CD4-positive, CD25-positive, alpha-beta regulatory T cell (primary cell): ENCODE measurements at regions not wholly inside any gene's neighbourhood (a gene's known extent, or its start where the extent isn't known, plus 50 kb on each side); places are given as distances from the start of the nearest gene placed in this dataset.
"Not testable (repeated sequence)": the region's sequence is repeated elsewhere in the genome, so short reads cannot be mapped to it uniquely, and the experiment has no call there.

Source experiments
- ATAC-seq, 2 donors: fragments of 150-1000 bp; cut with Tn5 transposase; one replicate each; pipeline ENCODE4 v1.10.0; 2021; ENCODE audit warnings: low read depth in 2 of 2, moderate number of reproducible peaks in 2 of 2, moderate library complexity in 1 of 2
- DNase-seq, 3 donors: peaks; one replicate each; pipeline versions ENCODE4 v3.0.0 to v3.0.0-alpha.2; 2012 to 2022; ENCODE audit warnings: mixed read lengths in 1 of 3
- H3K27ac ChIP-seq: one replicate; pipeline ENCODE4 v1.7.0; 2013; ENCODE audit warnings: mild to moderate bottlenecking, low read length; ENCODE audit not compliant: insufficient read depth, poor library complexity, severe bottlenecking
- H3K27me3 ChIP-seq: one replicate; pipeline ENCODE4 v1.7.0; 2013; ENCODE audit warnings: low read length; ENCODE audit not compliant: control insufficient read depth, insufficient read depth
- H3K36me3 ChIP-seq: one replicate; pipeline ENCODE4 v1.7.0; 2013; ENCODE audit warnings: mild to moderate bottlenecking, low read length, moderate library complexity; ENCODE audit not compliant: control insufficient read depth, insufficient read depth
- H3K4me1 ChIP-seq: 2 replicates; pipeline ENCODE4 v1.7.0; 2013; ENCODE audit warnings: mild to moderate bottlenecking, low read length; ENCODE audit not compliant: insufficient read depth, control insufficient read depth, poor library complexity, severe bottlenecking
- H3K4me3 ChIP-seq: one replicate; pipeline ENCODE4 v1.7.0; 2013; ENCODE audit warnings: low read depth, mild to moderate bottlenecking, low read length, moderate library complexity
- H3K9me3 ChIP-seq, 2 experiments: 1 replicate in 1 of 2; 2 replicates in 1 of 2; pipeline ENCODE4 v1.7.0; 2013; ENCODE audit warnings: low read length in 2 of 2, mild to moderate bottlenecking in 1 of 2, moderate library complexity in 1 of 2; ENCODE audit not compliant: control insufficient read depth in 2 of 2
- H3K27ac Mint-ChIP-seq, 3 donors: one replicate each; pipeline ENCODE4 v1.8.0; 2020 to 2022; ENCODE audit warnings: mild to moderate bottlenecking in 3 of 3, mixed read lengths in 3 of 3, moderate library complexity in 2 of 3
- H3K27me3 Mint-ChIP-seq: one replicate; pipeline ENCODE4 v1.8.0; 2022; ENCODE audit warnings: mild to moderate bottlenecking, mixed read lengths
- H3K36me3 Mint-ChIP-seq: one replicate; pipeline ENCODE4 v1.8.0; 2020; ENCODE audit warnings: mixed read lengths
- H3K4me1 Mint-ChIP-seq, 4 donors: one replicate each; pipeline ENCODE4 v1.8.0; 2020 to 2022; ENCODE audit warnings: mixed read lengths in 4 of 4, mild to moderate bottlenecking in 1 of 4
- H3K4me3 Mint-ChIP-seq, 4 donors: one replicate each; pipeline ENCODE4 v1.8.0; 2020 to 2022; ENCODE audit warnings: mild to moderate bottlenecking in 4 of 4, mixed read lengths in 4 of 4, moderate library complexity in 3 of 4
- H3K9me3 Mint-ChIP-seq, 7 donors: one replicate each; pipeline ENCODE4 v1.8.0; 2020 to 2022; ENCODE audit warnings: mixed read lengths in 7 of 7, mild to moderate bottlenecking in 3 of 7, moderate library complexity in 2 of 7

- no peaks in the 10 kb centered on the region for H3K27me3 ChIP-seq
- peaks cover 0 to 3% of the 10 kb centered on the region in 2 experiments for H3K9me3 ChIP-seq
- no peaks in the 10 kb centered on the region for H3K27me3 Mint-ChIP-seq
- no peak overlapping the region for H3K4me3 Mint-ChIP-seq
- peaks cover 0 to 29% (median 9%) of the 10 kb centered on the region in 7 donors for H3K9me3 Mint-ChIP-seq
- H3K36me3 Mint-ChIP-seq, result no peaks in the 10 kb centered on the region
- DNase-seq (no peak), ATAC-seq (no peak)
- H3K27ac ChIP-seq, result no peak overlapping the region
- H3K4me1 ChIP-seq, result no peaks in the 10 kb centered on the region
- H3K4me1 Mint-ChIP-seq, result no peaks in the 10 kb centered on the region
- no peak overlapping the region for H3K27ac Mint-ChIP-seq
- no peak overlapping the region for H3K4me3 ChIP-seq
- H3K36me3 ChIP-seq, result no peaks in the 10 kb centered on the region
Observed at GRCh38 chr13:81388400-81388799, 1047.5 kb upstream of the SPRY2 start.

- ATAC-seq (no peak), DNase-seq (no peak)
- Mint-ChIP-seq H3K27me3 (no peaks in the 10 kb centered on the region), H3K4me3 (no peak overlapping the region), H3K36me3 (no peaks in the 10 kb centered on the region), H3K4me1 (no peaks in the 10 kb centered on the region), H3K9me3 (peaks cover 0 to 31% (median 7%) of the 10 kb centered on the region in 7 donors), H3K27ac (no peak overlapping the region)
- Histone ChIP-seq H3K27ac (no peak overlapping the region), H3K4me3 (no peak overlapping the region), H3K27me3 (no peaks in the 10 kb centered on the region), H3K9me3 (peaks cover 0 to 3% of the 10 kb centered on the region in 2 experiments), H3K36me3 (no peaks in the 10 kb centered on the region), H3K4me1 (no peaks in the 10 kb centered on the region)
Observed at GRCh38 chr13:81383444-81383843, 1042.5 kb upstream of the SPRY2 start.

GRCh38 chr13:81382246-81382645 lies 1041.3 kb upstream of the SPRY2 start:
- Histone ChIP-seq H3K4me3 (no peak overlapping the region), H3K27ac (no peak overlapping the region), H3K36me3 (no peaks in the 10 kb centered on the region), H3K27me3 (no peaks in the 10 kb centered on the region), H3K4me1 (no peaks in the 10 kb centered on the region), H3K9me3 (peaks cover 0 to 3% of the 10 kb centered on the region in 2 experiments)
- Mint-ChIP-seq H3K4me1 (no peaks in the 10 kb centered on the region), H3K9me3 (peaks cover 2 to 28% (median 9%) of the 10 kb centered on the region in 7 donors), H3K27ac (no peak overlapping the region), H3K27me3 (no peaks in the 10 kb centered on the region), H3K36me3 (no peaks in the 10 kb centered on the region), H3K4me3 (no peak overlapping the region)
- ATAC-seq (no peak), DNase-seq (no peak)

- no peak overlapping the region for H3K27ac Mint-ChIP-seq
- ATAC-seq (no peak), DNase-seq (no peak)
- H3K27me3 Mint-ChIP-seq, result no peaks in the 10 kb centered on the region
- Histone ChIP-seq H3K4me1 (no peaks in the 10 kb centered on the region), H3K9me3 (peaks cover 0 to 3% of the 10 kb centered on the region in 2 experiments), H3K27me3 (no peaks in the 10 kb centered on the region), H3K27ac (no peak overlapping the region), H3K36me3 (no peaks in the 10 kb centered on the region), H3K4me3 (no peak overlapping the region)
- H3K36me3 Mint-ChIP-seq, result no peaks in the 10 kb centered on the region
- no peak overlapping the region for H3K4me3 Mint-ChIP-seq
- no peaks in the 10 kb centered on the region for H3K4me1 Mint-ChIP-seq
- H3K9me3 Mint-ChIP-seq, result peaks cover 2 to 26% (median 6%) of the 10 kb centered on the region in 7 donors
Observed at GRCh38 chr13:81381560-81381959, 1040.6 kb upstream of the SPRY2 start.

GRCh38 chr13:81379183-81379582 lies 1038.3 kb upstream of the SPRY2 start:
- no peaks in the 10 kb centered on the region for H3K9me3 ChIP-seq
- Mint-ChIP-seq H3K4me1 (no peaks in the 10 kb centered on the region), H3K27ac (no peak overlapping the region), H3K27me3 (no peaks in the 10 kb centered on the region), H3K9me3 (peaks cover 2 to 19% (median 6%) of the 10 kb centered on the region in 7 donors), H3K36me3 (no peaks in the 10 kb centered on the region), H3K4me3 (no peak overlapping the region)
- DNase-seq (no peak), ATAC-seq (no peak)
- no peaks in the 10 kb centered on the region for H3K27me3 ChIP-seq
- H3K4me1 ChIP-seq, result no peaks in the 10 kb centered on the region
- no peaks in the 10 kb centered on the region for H3K36me3 ChIP-seq
- H3K27ac ChIP-seq, result no peak overlapping the region
- no peak overlapping the region for H3K4me3 ChIP-seq

GRCh38 chr13:81377921-81378320 lies 1037.0 kb upstream of the SPRY2 start:
- no peak for ATAC-seq

GRCh38 chr13:81375709-81376108 lies 1034.8 kb upstream of the SPRY2 start:
- Mint-ChIP-seq H3K4me3 (no peak overlapping the region), H3K27ac (no peak overlapping the region), H3K36me3 (no peaks in the 10 kb centered on the region), H3K27me3 (no peaks in the 10 kb centered on the region), H3K4me1 (no peaks in the 10 kb centered on the region), H3K9me3 (peaks cover 1 to 20% (median 5%) of the 10 kb centered on the region in 7 donors)
- Histone ChIP-seq H3K27ac (no peak overlapping the region), H3K4me1 (no peaks in the 10 kb centered on the region), H3K27me3 (no peaks in the 10 kb centered on the region), H3K4me3 (no peak overlapping the region), H3K36me3 (no peaks in the 10 kb centered on the region), H3K9me3 (no peaks in the 10 kb centered on the region)
- no peak for ATAC-seq
- DNase-seq, result no peak

More at GRCh38 chr13:81377921-81378320, 1037.0 kb upstream of the SPRY2 start:
- H3K4me3 Mint-ChIP-seq, result no peak overlapping the region
- Histone ChIP-seq H3K27ac (no peak overlapping the region), H3K4me3 (no peak overlapping the region), H3K4me1 (no peaks in the 10 kb centered on the region), H3K27me3 (no peaks in the 10 kb centered on the region), H3K36me3 (no peaks in the 10 kb centered on the region), H3K9me3 (no peaks in the 10 kb centered on the region)
- no peak overlapping the region for H3K27ac Mint-ChIP-seq
- no peaks in the 10 kb centered on the region for H3K4me1 Mint-ChIP-seq
- no peak for DNase-seq
- H3K27me3 Mint-ChIP-seq, result no peaks in the 10 kb centered on the region
- H3K36me3 Mint-ChIP-seq, result no peaks in the 10 kb centered on the region
- peaks cover 2 to 19% (median 4%) of the 10 kb centered on the region in 7 donors for H3K9me3 Mint-ChIP-seq

GRCh38 chr13:81362711-81363110 lies 1021.8 kb upstream of the SPRY2 start:
- H3K27ac Mint-ChIP-seq, H3K36me3 ChIP-seq, H3K27me3 ChIP-seq, H3K4me3 Mint-ChIP-seq, H3K4me1 ChIP-seq, H3K4me1 Mint-ChIP-seq, H3K9me3 ChIP-seq, H3K27ac ChIP-seq, DNase-seq, ATAC-seq, H3K27me3 Mint-ChIP-seq, H3K4me3 ChIP-seq, H3K36me3 Mint-ChIP-seq: not testable (repeated sequence)
- peaks cover 4 to 23% (median 12%) of the 10 kb centered on the region in 7 donors for H3K9me3 Mint-ChIP-seq
